Skeletal muscle satellite cell (primary cell): ENCODE measurements at regions not wholly inside any gene's neighbourhood (a gene's known extent, or its start where the extent isn't known, plus 50 kb on each side); places are given as distances from the start of the nearest gene placed in this dataset.

Source experiments
- H3K27me3 ChIP-seq: 2 replicates; pipeline ENCODE4 v1.7.0; 2013; ENCODE audit warnings: low read length; ENCODE audit not compliant: control insufficient read depth, insufficient read depth
- H3K36me3 ChIP-seq: 2 replicates; pipeline ENCODE4 v1.7.0; 2013; ENCODE audit warnings: mild to moderate bottlenecking, control low read depth, low read length; ENCODE audit not compliant: insufficient read depth
- H3K4me1 ChIP-seq: 2 replicates; pipeline ENCODE4 v1.7.0; 2013; ENCODE audit warnings: low read length; ENCODE audit not compliant: control insufficient read depth, insufficient read depth
- H3K4me2 ChIP-seq: 2 replicates; pipeline ENCODE4 v1.7.0; 2013; ENCODE audit warnings: mild to moderate bottlenecking, low read length
- H3K4me3 ChIP-seq: 2 replicates; pipeline ENCODE4 v1.7.0; 2013; ENCODE audit warnings: low read length
- H3K9ac ChIP-seq: 2 replicates; pipeline ENCODE4 v1.7.0; 2013; ENCODE audit warnings: mild to moderate bottlenecking, low read depth, low read length, moderate library complexity
- H3K9me3 ChIP-seq: replicated peaks from 2 replicates; pipeline ENCODE4 v1.7.0; 2013; ENCODE audit warnings: mild to moderate bottlenecking, control low read depth, low read length

DNA sequence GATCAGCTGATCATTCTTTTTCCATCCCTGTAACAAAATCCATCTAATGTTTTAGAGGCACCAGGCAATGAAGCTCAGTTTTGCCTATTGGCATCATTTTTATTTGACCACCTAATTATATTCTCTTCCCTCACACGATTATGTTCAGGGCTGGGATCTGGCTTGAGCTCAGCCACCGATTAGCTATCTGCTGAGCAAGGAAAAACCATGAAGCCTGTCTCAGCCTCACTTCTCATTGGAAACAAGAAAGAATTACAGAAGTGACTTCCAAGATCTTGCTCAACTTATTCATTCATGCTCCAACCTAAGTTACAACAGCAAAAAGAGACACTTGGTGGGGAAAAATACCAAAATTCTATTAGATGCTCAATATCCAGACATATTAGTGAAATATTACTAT is 139.0 kb upstream of the SH3BP4 start:
- Histone ChIP-seq H3K9ac (no peak overlapping the region), H3K4me3 (no peak overlapping the region), H3K4me1 (no peaks in the 10 kb centered on the region), H3K27me3 (peaks cover 19% of the 10 kb centered on the region), H3K36me3 (no peaks in the 10 kb centered on the region), H3K9me3 (no peaks in the 10 kb centered on the region), H3K4me2 (no peak overlapping the region)

DNA sequence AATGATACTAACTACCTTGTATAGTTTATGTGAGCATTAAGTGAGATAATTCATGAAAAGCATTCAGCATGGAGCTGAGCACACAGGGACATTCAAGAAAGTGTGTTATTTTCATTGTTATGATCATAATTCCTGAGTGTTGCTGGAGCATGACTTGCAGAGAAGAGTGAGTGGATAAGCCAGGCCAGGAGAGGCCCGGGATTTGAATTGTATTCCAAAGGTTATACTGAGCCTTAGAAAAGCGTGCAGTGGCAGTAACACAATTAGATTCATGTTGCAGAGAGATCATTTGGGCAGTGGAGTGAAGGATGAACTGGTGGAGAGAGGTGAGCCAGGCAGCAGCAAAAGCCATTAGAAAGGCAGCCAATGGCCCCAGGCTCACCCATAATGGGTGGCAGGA is 142.9 kb upstream of the SH3BP4 start:
- Histone ChIP-seq H3K4me1 (no peaks in the 10 kb centered on the region), H3K4me3 (no peak overlapping the region), H3K9ac (no peak overlapping the region), H3K36me3 (no peaks in the 10 kb centered on the region), H3K9me3 (no peaks in the 10 kb centered on the region), H3K4me2 (no peak overlapping the region), H3K27me3 (peaks cover 19% of the 10 kb centered on the region)

GRCh38 chr2:234806818-234807217 is 145.0 kb upstream of the SH3BP4 start:
- Histone ChIP-seq H3K27me3 (peaks cover 6% of the 10 kb centered on the region), H3K36me3 (no peaks in the 10 kb centered on the region), H3K9ac (no peak overlapping the region), H3K9me3 (no peaks in the 10 kb centered on the region), H3K4me3 (no peak overlapping the region), H3K4me1 (no peaks in the 10 kb centered on the region), H3K4me2 (no peak overlapping the region)

DNA sequence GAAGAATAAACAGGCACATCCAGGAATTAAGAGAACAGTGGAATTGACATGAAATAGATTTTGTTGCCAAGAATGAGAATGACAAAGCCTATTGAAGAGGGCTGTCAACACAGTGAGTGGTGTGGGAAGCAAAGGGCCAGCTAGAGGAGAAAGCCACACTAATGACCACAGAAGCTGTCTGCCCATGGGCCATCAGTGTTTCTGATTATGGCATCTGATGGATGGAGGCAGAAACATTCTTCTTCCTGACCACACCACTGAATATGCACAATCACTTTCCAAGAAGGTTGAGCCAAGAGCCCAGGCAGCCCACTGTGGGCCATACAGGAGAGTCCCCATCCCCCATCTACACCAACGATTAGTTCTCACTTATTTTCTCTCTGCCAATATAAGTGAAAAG is 146.0 kb upstream of the SH3BP4 start:
- Histone ChIP-seq H3K9me3 (no peaks in the 10 kb centered on the region), H3K27me3 (peaks cover 6% of the 10 kb centered on the region), H3K9ac (no peak overlapping the region), H3K4me1 (no peaks in the 10 kb centered on the region), H3K36me3 (no peaks in the 10 kb centered on the region), H3K4me3 (no peak overlapping the region), H3K4me2 (no peak overlapping the region)

GRCh38 chr2:234804704-234805103 is 147.1 kb upstream of the SH3BP4 start:
- no peak overlapping the region for H3K9ac ChIP-seq
- peaks cover 6% of the 10 kb centered on the region for H3K27me3 ChIP-seq
- no peaks in the 10 kb centered on the region for H3K4me1 ChIP-seq
- no peak overlapping the region for H3K4me3 ChIP-seq
- H3K4me2 ChIP-seq = no peak overlapping the region
- no peaks in the 10 kb centered on the region for H3K36me3 ChIP-seq
- H3K9me3 ChIP-seq = no peaks in the 10 kb centered on the region

- Histone ChIP-seq H3K9ac (no peak overlapping the region), H3K4me2 (no peak overlapping the region), H3K27me3 (no peaks in the 10 kb centered on the region), H3K9me3 (no peaks in the 10 kb centered on the region), H3K4me3 (no peak overlapping the region), H3K36me3 (no peaks in the 10 kb centered on the region), H3K4me1 (no peaks in the 10 kb centered on the region)
Observed at GRCh38 chr2:234802845-234803171, 149.0 kb upstream of the SH3BP4 start.

DNA sequence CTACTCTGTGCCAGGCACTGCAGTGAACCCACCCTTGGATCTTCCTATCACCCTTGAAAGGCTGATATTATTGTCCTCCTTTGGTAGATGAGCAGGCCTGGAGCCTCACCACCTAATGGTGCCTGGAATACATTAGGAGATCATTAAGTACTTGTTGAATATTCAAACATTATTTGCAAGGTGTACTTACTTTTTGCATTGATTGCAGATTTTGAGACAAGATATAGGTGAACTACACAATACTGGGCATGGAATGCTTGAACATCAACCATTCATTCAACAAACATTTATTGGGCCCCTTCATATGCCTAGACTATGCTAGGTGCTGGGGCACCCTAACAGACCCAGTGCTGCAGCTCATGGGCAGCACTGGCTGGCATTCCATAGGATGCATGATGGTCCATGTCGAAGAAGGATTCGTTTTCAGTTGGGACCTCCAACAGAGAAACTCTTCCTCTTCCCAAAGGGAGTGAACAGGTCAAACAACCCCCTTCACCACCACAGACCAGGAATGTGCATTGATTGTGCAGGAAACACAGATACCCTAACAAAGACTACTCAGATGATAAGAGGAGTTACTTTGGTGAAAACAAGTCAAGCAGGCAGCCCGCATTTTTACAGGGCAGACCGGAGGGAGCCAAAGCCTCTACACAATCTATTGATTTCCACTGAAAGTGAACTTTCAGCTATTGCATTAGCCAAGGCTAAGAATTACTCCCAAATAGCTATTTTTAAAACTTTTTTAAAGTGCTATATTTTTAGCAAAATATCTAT is 149.6 kb upstream of the SH3BP4 start:
- Histone ChIP-seq H3K9ac (no peak overlapping the region), H3K4me1 (no peaks in the 10 kb centered on the region), H3K27me3 (no peaks in the 10 kb centered on the region), H3K4me2 (no peak overlapping the region), H3K9me3 (no peaks in the 10 kb centered on the region), H3K36me3 (no peaks in the 10 kb centered on the region), H3K4me3 (no peak overlapping the region)

- Histone ChIP-seq H3K36me3 (no peaks in the 10 kb centered on the region), H3K27me3 (peaks cover 4% of the 10 kb centered on the region), H3K4me2 (no peak overlapping the region), H3K9me3 (no peaks in the 10 kb centered on the region), H3K4me3 (no peak overlapping the region), H3K4me1 (no peaks in the 10 kb centered on the region), H3K9ac (no peak overlapping the region)
Observed at GRCh38 chr2:234797566-234798250, 154.1 kb upstream of the SH3BP4 start.

GRCh38 chr2:234796045-234796591 is 155.7 kb upstream of the SH3BP4 start:
- Histone ChIP-seq H3K4me1 (no peaks in the 10 kb centered on the region), H3K9ac (no peak overlapping the region), H3K4me3 (no peak overlapping the region), H3K4me2 (no peak overlapping the region), H3K9me3 (no peaks in the 10 kb centered on the region), H3K36me3 (no peaks in the 10 kb centered on the region), H3K27me3 (peaks cover 4% of the 10 kb centered on the region)

- H3K4me2 ChIP-seq = no peak overlapping the region
- no peaks in the 10 kb centered on the region for H3K36me3 ChIP-seq
- peaks cover 4% of the 10 kb centered on the region for H3K27me3 ChIP-seq
Observed at GRCh38 chr2:234795272-234795920, 156.4 kb upstream of the SH3BP4 start.

DNA sequence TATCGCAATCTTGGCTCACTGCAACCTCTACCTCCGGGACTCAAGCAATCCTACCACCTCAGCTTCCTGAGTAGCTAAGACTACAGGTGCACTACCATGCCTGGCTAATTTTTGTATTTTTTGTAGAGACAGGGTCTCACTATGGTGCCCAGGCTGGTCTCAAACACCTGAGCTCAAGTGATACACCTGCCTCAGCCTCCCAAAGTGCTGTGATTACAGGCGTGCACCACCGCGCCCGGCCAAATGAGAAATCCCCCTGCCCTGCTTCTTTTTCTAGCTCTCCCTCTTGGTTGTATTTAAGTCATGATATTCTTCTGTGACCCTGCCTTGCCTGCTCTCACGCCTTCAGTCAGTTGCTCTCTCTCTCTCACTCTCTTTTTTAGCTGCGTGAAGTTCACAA is 157.0 kb upstream of the SH3BP4 start:
- Histone ChIP-seq H3K9ac (no peak overlapping the region), H3K27me3 (peaks cover 7% of the 10 kb centered on the region), H3K4me2 (no peak overlapping the region), H3K4me1 (no peaks in the 10 kb centered on the region), H3K36me3 (no peaks in the 10 kb centered on the region), H3K9me3 (no peaks in the 10 kb centered on the region), H3K4me3 (no peak overlapping the region)

More at GRCh38 chr2:234795272-234795920, 156.4 kb upstream of the SH3BP4 start:
- no peak overlapping the region for H3K9ac ChIP-seq
- no peak overlapping the region for H3K4me3 ChIP-seq
- no peaks in the 10 kb centered on the region for H3K4me1 ChIP-seq
- no peaks in the 10 kb centered on the region for H3K9me3 ChIP-seq
